OCI-LY1 (cell line): ENCODE measurements at regions not wholly inside any gene's neighbourhood (a gene's known extent, or its start where the extent isn't known, plus 50 kb on each side); places are given as distances from the start of the nearest gene placed in this dataset.

Experiments
- H2AFZ ChIP-seq: fragments of 200-600 bp; sonication (generic), shearing (Covaris generic); 2 replicates; pipeline ENCODE4 v1.6.0; 2014; ENCODE audit warnings: antibody characterized with exemption, mild to moderate bottlenecking, low read length
- H3F3A ChIP-seq: fragments of 200-600 bp; sonication (generic), shearing (Covaris generic); 2 replicates; pipeline ENCODE4 v1.6.0; 2014; ENCODE audit warnings: mild to moderate bottlenecking, antibody characterized with exemption, low read length, moderate library complexity; ENCODE audit not compliant: insufficient read depth
- H3K27ac ChIP-seq: fragments of 200-600 bp; sonication (generic); 2 replicates; pipeline ENCODE4 v1.5.1; 2014; ENCODE audit warnings: low read length, mixed run types, mild to moderate bottlenecking, low read depth; ENCODE audit not compliant: poor library complexity, severe bottlenecking
- H3K27me3 ChIP-seq: fragments of 200-600 bp; sonication (generic); 2 replicates; pipeline ENCODE4 v1.6.0; 2014; ENCODE audit warnings: antibody characterized with exemption, mild to moderate bottlenecking, low read length, moderate library complexity; ENCODE audit not compliant: insufficient read depth
- H3K36me3 ChIP-seq: fragments of 200-600 bp; sonication (generic); 2 replicates; pipeline ENCODE4 v1.6.1; 2014; ENCODE audit warnings: mild to moderate bottlenecking, antibody characterized with exemption, low read length, moderate library complexity, mixed read lengths; ENCODE audit not compliant: insufficient read depth
- H3K4me1 ChIP-seq: fragments of 200-600 bp; sonication (generic); 2 replicates; pipeline ENCODE4 v1.5.1; 2014; ENCODE audit warnings: mild to moderate bottlenecking, low read length, moderate library complexity; ENCODE audit not compliant: insufficient read depth, severe bottlenecking
- H3K4me2 ChIP-seq: fragments of 200-600 bp; sonication (generic), shearing (Covaris generic); 2 replicates; pipeline ENCODE4 v1.6.1; 2014; ENCODE audit warnings: low read length
- H3K4me3 ChIP-seq: fragments of 200-600 bp; sonication (generic); 2 replicates; pipeline ENCODE4 v1.5.1; 2014; ENCODE audit warnings: low read length, low read depth, mild to moderate bottlenecking, mixed read lengths; ENCODE audit not compliant: poor library complexity, severe bottlenecking
- H3K79me2 ChIP-seq: fragments of 200-600 bp; shearing (Covaris generic); 2 replicates; pipeline ENCODE4 v1.6.1; 2016; ENCODE audit warnings: mixed run types, low read length, mixed read lengths; ENCODE audit not compliant: insufficient read depth
- H3K9ac ChIP-seq: fragments of 200-600 bp; sonication (generic), shearing (Covaris generic); 2 replicates; pipeline ENCODE4 v1.6.1; 2014; ENCODE audit warnings: mild to moderate bottlenecking, low read length, mixed read lengths
- H3K9me2 ChIP-seq: fragments of 200-600 bp; sonication (generic), shearing (Covaris generic); 2 replicates; pipeline ENCODE4 v1.6.1; 2014; ENCODE audit warnings: low read depth, mild to moderate bottlenecking, low read length, mixed read lengths
- H3K9me3 ChIP-seq: fragments of 200-600 bp; shearing (Covaris generic); 2 replicates; pipeline ENCODE4 v1.6.1; 2014; ENCODE audit warnings: low read length, mixed read lengths
- H4K20me1 ChIP-seq: fragments of 200-600 bp; sonication (generic), shearing (Covaris generic); 2 replicates; pipeline ENCODE4 v1.6.0; 2016; ENCODE audit warnings: mild to moderate bottlenecking, low read length; ENCODE audit not compliant: insufficient read depth
- CTCF ChIP-seq: fragments of 200-600 bp; sonication (generic), shearing (Covaris generic); IDR thresholded peaks from 2 replicates; pipeline ENCODE4 v1.5.1; 2017; ENCODE audit warnings: mild to moderate bottlenecking, antibody characterized with exemption, low read length, moderate library complexity, mixed read lengths
- EZH2 ChIP-seq: fragments of 200-600 bp; sonication (generic), shearing (Covaris generic); IDR thresholded peaks from 2 replicates; pipeline ENCODE4 v1.8.0; 2017; ENCODE audit warnings: borderline replicate concordance, mixed run types, mild to moderate bottlenecking, antibody characterized with exemption, low read length, moderate library complexity, mixed read lengths

GRCh38 chr18:2381539-2381938 lies 189.8 kb downstream of the METTL4 start:
- H3K4me2 ChIP-seq, result no peak overlapping the region
- H3K9ac ChIP-seq, result no peak overlapping the region
- no peaks in the 10 kb centered on the region for H4K20me1 ChIP-seq
- no peaks in the 10 kb centered on the region for H3K36me3 ChIP-seq
- H3F3A ChIP-seq, result no peaks in the 10 kb centered on the region
- H3K4me3 ChIP-seq, result no peak overlapping the region
- no peak overlapping the region for H3K27ac ChIP-seq
- no peaks in the 10 kb centered on the region for H3K27me3 ChIP-seq
- no peaks in the 10 kb centered on the region for H3K79me2 ChIP-seq
- H3K9me2 ChIP-seq, result no peaks in the 10 kb centered on the region
- TF ChIP-seq EZH2, result no peak
- no peak for TF ChIP-seq CTCF
- H2AFZ ChIP-seq, result no peak overlapping the region
- no peaks in the 10 kb centered on the region for H3K9me3 ChIP-seq
- H3K4me1 ChIP-seq, result no peaks in the 10 kb centered on the region

DNA sequence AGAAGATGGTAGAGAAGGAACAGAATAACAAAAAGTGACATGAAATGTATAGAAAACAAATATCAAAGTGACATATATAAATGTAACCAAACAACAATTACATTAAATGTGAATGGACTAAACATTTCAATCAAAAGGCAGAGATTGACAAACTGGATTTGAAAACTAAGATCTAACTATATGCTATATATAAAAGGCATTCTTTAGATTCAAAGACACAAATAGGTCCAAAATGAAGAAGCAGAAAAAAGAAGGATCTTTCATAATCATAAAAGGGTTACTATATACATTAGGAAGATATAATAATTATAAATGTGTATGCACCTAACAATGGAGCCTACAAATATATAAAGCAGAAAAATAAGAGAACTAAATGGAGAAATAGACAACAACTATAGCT lies 183.7 kb downstream of the METTL4 start:
- H3K4me2 ChIP-seq, result no peak overlapping the region
- H3K4me1 ChIP-seq, result no peaks in the 10 kb centered on the region

GRCh38 chr18:2390158-2390557 lies 181.1 kb downstream of the METTL4 start:
- no peaks in the 10 kb centered on the region for H3F3A ChIP-seq
- H3K4me3 ChIP-seq, result no peak overlapping the region
- H3K4me1 ChIP-seq, result no peaks in the 10 kb centered on the region
- no peak overlapping the region for H2AFZ ChIP-seq
- TF ChIP-seq CTCF (no peak), EZH2 (no peak)
- no peak overlapping the region for H3K4me2 ChIP-seq
- H3K27ac ChIP-seq, result no peak overlapping the region
- H4K20me1 ChIP-seq, result no peaks in the 10 kb centered on the region
- no peaks in the 10 kb centered on the region for H3K9me2 ChIP-seq
- no peaks in the 10 kb centered on the region for H3K79me2 ChIP-seq
- no peaks in the 10 kb centered on the region for H3K9me3 ChIP-seq
- no peaks in the 10 kb centered on the region for H3K27me3 ChIP-seq
- no peak overlapping the region for H3K9ac ChIP-seq
- H3K36me3 ChIP-seq, result no peaks in the 10 kb centered on the region

More for the DNA sequence above, 183.7 kb downstream of the METTL4 start:
- Histone ChIP-seq H3K9ac (no peak overlapping the region), H3K4me3 (no peak overlapping the region), H3K9me3 (no peaks in the 10 kb centered on the region), H4K20me1 (no peaks in the 10 kb centered on the region), H2AFZ (no peak overlapping the region), H3K27ac (no peak overlapping the region), H3K79me2 (no peaks in the 10 kb centered on the region), H3K36me3 (no peaks in the 10 kb centered on the region), H3K27me3 (no peaks in the 10 kb centered on the region), H3F3A (no peaks in the 10 kb centered on the region), H3K9me2 (no peaks in the 10 kb centered on the region)
- TF ChIP-seq CTCF (no peak), EZH2 (no peak)
